GM21576 (cell line): ENCODE measurements at regions not wholly inside any gene's neighbourhood (a gene's known extent, or its start where the extent isn't known, plus 50 kb on each side); places are given as distances from the start of the nearest gene placed in this dataset.

Experiments
- ATAC-seq: cut with Tn5 transposase; IDR thresholded peaks from one replicate; pipeline ENCODE4 v1.9.1; 2021; ENCODE audit warnings: mild to moderate bottlenecking, moderate library complexity; ENCODE audit not compliant: unreplicated experiment

- ATAC-seq, result no peak
These were observed 2263.8 kb upstream of the ACO1 start for GRCh38 chr9:30120666-30121065.

DNA sequence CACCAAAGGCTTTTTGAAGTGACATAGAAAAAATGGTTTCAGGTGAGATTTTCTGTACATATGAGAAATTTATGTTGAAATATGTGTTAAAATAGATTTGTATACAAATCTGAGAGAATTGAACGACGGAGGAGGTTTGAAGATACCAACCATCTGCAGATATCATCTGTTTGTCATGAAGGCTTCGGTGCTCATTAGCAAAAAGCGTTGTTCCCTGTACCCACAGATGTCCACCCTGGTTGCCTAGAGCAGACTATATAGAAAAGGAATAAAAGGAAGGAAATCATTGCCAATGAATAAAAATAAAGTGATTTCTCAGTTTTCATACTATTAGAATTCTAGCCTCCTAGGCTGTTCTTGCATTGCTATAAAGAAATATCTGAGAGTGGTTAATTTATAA is 2262.8 kb upstream of the ACO1 start:
- no peak for ATAC-seq

DNA sequence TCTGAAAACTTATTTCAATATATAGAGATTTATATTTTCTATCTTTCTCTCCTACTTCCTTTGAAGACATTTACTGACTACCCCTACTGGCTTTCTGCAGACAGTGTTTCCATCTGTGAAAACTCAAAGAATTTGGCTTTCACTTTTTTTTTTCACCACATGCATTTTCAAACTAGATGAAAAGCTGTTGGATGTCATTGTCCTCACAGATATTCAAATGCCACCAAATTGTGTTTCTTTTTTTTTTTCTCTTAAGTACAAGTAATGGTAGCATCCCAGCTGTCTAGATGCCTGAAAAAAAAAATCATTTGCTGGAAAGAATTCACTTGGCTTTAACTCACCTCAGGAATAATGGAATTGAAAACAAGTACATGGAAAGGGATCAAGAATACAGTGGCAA is 2258.6 kb upstream of the ACO1 start:
- no peak for ATAC-seq

- ATAC-seq, result no peak
These were observed 2257.1 kb upstream of the ACO1 start for GRCh38 chr9:30127371-30127770.

GRCh38 chr9:30140407-30140806 is 2244.0 kb upstream of the ACO1 start:
- no peak for ATAC-seq

GRCh38 chr9:30160570-30160969 is 2223.9 kb upstream of the ACO1 start:
- no peak for ATAC-seq

GRCh38 chr9:30172206-30172605 is 2212.2 kb upstream of the ACO1 start:
- ATAC-seq, result no peak

GRCh38 chr9:30178610-30179009 is 2205.8 kb upstream of the ACO1 start:
- no peak for ATAC-seq

DNA sequence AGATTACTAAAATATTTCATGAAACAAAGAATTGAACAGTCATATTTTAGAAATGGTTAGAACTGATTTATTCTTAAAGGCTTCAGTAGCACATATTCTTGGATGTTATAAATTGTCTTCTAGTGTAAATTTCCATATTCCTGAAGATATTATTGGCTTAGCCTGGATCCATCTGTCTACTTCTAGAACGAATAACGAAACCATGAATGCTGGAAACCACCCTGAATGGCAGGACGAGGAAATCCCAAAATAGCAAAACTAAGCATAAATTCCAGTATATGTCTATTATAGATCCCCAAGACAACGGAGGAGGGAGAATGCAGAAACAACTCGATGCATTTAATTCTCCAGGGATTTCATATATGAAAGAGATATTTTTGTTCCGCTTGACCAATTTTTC is 2191.0 kb upstream of the ACO1 start:
- ATAC-seq, result no peak

DNA sequence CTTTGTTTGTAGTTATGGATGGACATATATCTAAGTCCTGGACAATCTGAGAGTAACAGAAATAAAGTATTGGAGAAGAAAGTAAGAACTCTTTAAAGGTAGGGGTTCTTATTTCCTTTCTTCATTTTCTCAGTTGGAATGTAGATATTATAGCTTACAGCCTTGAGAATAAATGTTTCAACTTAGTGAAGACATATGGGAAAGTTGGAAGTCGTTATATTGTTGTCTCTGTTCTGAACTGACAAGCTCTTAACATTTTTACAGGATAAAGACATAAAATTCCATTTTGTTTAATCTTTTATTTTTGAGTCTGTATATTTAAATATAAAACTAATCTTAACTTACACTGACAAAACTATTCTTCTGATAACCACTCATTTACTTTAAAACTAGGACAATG is 2187.5 kb upstream of the ACO1 start:
- no peak for ATAC-seq

DNA sequence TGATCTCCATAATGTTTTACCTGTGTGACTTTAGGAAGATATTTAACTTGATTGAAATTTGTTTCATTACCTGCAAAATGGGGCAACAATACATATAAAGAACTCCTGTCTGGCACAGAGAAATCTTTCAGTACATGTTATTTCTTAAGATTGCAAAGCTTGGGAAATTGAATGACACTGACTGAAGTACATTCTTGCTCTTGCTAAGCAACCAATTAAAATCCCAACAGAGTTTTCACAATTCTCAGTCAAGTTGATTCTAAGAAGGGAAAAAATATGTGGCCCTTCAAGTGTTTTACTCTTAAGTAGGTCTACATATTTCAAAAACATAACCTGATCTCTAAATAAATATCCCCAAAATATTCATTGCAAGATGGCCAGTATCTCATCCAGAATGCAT is 2187.0 kb upstream of the ACO1 start:
- ATAC-seq, result no peak

- ATAC-seq, result no peak
These were observed 2186.5 kb upstream of the ACO1 start for GRCh38 chr9:30197954-30198353.

- ATAC-seq, result no peak
These were observed 2185.8 kb upstream of the ACO1 start for GRCh38 chr9:30198463-30199309.

DNA sequence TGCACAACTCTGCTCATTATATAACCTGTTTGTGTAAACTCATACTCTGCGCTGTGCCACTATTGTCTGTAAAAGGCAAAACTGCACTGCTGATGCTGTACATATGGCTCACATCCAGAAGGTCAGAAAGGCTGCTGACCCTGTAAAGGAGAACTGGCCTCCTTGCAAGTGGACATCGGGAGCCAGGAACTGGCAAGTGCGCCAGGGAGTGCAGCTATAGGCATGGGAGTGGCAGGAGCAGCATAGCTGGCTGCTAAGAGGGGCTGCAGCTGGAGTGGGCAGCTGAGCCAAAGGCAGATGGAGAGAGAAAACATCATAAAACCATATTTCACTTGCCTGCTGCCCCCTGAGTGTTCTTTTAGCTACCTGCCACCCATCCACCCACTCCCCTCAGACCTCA is 2183.4 kb upstream of the ACO1 start:
- no peak for ATAC-seq

DNA sequence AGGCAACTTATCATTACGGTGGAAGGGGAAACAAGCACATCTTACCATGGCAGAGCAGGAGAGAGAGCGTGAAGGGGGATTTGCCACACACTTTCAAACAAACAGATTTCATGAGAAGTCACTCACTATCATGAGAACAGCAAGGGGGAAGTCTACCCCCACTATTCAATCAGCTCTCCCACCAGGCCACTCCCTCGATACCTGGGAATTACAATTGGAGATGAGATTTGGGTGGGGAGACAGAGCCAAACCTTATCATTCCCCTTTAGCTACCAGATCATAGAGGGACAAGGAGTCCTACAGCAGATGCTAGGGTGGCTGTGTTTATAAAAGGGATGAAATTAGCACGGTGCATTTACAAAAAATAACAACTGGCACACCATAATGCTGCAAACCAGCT is 2149.4 kb upstream of the ACO1 start:
- no peak for ATAC-seq

GRCh38 chr9:30235564-30235963 is 2148.9 kb upstream of the ACO1 start:
- ATAC-seq, result no peak

- no peak for ATAC-seq
These were observed 2144.6 kb upstream of the ACO1 start for GRCh38 chr9:30239878-30240277.

DNA sequence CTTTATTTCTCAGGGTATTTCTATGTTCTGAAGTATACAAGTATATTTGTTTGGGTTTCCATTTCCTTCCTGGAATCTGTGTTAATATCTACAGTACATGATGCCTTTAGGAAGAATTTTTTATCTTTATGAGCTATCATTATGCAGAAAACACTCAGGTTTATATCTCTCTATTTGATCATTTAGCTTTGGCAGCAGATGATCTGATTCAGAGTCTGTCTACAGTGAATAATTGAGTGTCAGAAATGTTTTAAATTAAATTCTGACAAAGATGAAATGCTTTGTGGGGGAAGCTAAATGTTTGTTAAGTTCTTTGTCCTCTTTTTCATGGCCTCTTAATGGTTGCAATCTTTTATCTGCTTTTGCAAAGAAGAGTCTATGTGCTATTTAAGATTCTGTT is 2141.0 kb upstream of the ACO1 start:
- ATAC-seq, result no peak

DNA sequence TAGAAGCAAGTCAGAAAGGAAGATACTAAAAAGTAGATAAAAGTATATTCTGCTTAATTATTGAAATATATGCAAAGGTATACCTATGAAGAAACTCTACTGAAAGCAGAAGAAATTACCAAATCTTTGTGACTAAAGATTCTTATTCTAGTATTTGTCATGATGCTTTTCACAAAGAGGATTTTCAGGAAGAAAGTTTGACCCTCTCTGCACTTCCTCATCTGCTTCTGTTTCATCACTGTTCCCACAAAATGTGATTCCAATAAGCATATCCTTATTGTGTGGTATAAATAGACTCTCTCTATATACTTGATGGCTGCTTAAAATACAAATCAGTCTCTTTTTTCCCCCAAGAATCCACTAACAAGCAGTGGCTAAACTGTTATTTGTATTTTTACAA is 2139.6 kb upstream of the ACO1 start:
- ATAC-seq, result no peak

DNA sequence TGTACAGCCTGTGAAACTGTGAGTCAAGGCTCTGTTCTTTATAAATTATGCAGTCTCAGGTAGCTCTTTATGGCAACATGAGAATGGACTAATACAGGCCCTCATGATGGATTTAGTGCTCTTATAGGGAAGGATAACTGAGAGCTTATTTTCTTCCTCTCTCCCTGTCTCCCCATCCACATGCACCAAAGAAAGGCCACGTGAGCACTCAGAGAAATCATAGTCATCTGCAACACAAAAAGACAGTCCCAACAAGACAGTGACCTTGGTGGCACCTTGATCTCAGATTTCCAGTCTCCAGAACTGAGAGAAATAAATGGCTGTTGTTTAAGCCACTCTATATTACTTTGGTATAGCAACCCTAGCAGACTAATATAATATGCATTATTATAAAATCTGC is 2133.6 kb upstream of the ACO1 start:
- ATAC-seq, result no peak

- ATAC-seq, result no peak
These were observed 2126.3 kb upstream of the ACO1 start for GRCh38 chr9:30258094-30258493.

DNA sequence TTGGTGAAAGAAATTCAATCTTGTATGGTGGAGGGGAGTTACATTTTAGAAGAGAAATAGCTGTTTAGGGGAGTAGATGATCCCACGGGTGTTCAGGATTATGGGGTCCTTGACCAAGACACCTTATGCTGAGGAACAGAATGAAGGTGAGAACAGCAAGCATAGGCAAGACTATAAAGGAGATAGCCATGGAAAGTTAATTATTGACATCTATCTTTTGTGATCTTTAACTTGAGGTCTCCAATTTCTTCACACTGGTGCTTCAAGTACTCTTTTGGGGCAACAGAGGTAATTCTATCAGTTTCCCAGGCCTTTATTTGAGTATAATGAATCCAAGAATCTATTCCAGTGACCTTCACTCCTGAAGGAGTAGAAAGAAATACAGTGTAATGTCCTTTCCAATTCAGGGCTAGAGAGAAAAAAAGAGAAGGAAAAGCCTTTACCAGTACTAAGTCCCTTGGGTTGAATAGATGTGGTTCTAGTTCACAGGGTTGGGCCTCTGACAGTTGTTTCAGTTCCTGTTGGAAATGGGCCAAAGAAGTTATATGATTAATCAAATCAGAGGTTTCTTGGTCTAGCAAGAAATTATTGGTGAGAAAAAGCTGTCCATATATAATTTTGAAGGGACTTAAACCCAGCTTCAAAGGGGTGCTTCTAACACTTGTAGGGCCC is 2104.1 kb upstream of the ACO1 start:
- no peak for ATAC-seq

DNA sequence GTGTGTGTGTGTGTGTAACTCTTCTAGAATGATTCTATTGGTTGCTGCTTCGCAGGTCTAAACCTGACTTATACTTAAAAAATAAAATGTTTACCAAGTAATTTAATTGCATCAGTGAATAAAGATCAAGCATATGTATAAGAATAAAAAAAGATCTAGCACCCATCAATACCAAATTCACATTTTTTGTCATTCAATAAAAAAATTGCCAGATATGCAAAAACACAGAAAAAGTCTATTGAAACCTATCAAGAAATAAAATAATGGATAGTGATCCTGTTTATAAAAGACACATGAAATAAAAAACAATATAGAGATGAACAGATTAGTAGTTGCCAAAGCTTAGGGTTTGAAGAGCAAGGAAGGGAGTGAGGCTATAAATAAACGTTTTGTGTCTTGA is 2095.0 kb upstream of the ACO1 start:
- no peak for ATAC-seq
